Vagina (tissue), 2 donors: ENCODE measurements at regions not wholly inside any gene's neighbourhood (a gene's known extent, or its start where the extent isn't known, plus 50 kb on each side); places are given as distances from the start of the nearest gene placed in this dataset.
"Not testable (repeated sequence)": the region's sequence is repeated elsewhere in the genome, so short reads cannot be mapped to it uniquely, and the experiment has no call there.

Experiments used
- DNase-seq, 2 donors: peaks; one replicate each; pipeline ENCODE4 v3.0.0-alpha.2; 2017; ENCODE audit errors: extremely low spot score in 2 of 2
- H3K27ac ChIP-seq: fragments of 200-600 bp; sonication (generic); one replicate; pipeline ENCODE4 v1.5.1; 2019
- H3K27me3 ChIP-seq: fragments of 200-600 bp; sonication (generic); one replicate; pipeline ENCODE4 v1.5.1; 2019
- H3K36me3 ChIP-seq, 2 donors: fragments of 200-600 bp; sonication (generic); one replicate each; pipeline ENCODE4 v1.5.1; 2017 to 2019
- H3K4me1 ChIP-seq: fragments of 200-600 bp; sonication (generic); one replicate; pipeline ENCODE4 v1.5.1; 2019
- H3K4me3 ChIP-seq, 2 donors: fragments of 200-600 bp; sonication (generic); 1 replicate in 1 of 2; 2 replicates in 1 of 2; pipeline ENCODE4 v1.5.1; 2016 to 2019
- H3K9me3 ChIP-seq: fragments of 200-600 bp; sonication (generic); one replicate; pipeline ENCODE4 v1.5.1; 2019
- CTCF ChIP-seq, 3 experiments: fragments of 450-650 bp in 2 of 3; fragments of 200-600 bp in 1 of 3; sonication (generic) in 1 of 3; IDR thresholded peaks; one replicate each; pipeline ENCODE4 v1.5.1; 2017 to 2019; ENCODE audit warnings: antibody characterized with exemption in 3 of 3, mild to moderate bottlenecking in 2 of 3, moderate library complexity in 2 of 3
- POLR2A ChIP-seq, 2 donors: fragments of 450-650 bp; IDR thresholded peaks; one replicate each; pipeline ENCODE4 v1.6.1; 2017; ENCODE audit warnings: antibody characterized with exemption in 2 of 2, mild to moderate bottlenecking in 2 of 2, moderate library complexity in 2 of 2
- POLR2AphosphoS5 ChIP-seq, 2 donors: sonication (generic); formaldehyde crosslinking; IDR thresholded peaks; one replicate each; pipeline ENCODE4 v1.9.0; 2017; ENCODE audit warnings: antibody characterized with exemption in 2 of 2, mild to moderate bottlenecking in 2 of 2, low read depth in 1 of 2; ENCODE audit not compliant: insufficient read depth in 1 of 2
- intact Hi-C: fragments of 100-400 bp; cut with DNase I; formaldehyde crosslinking; loops from one replicate; pipeline ENCODE4 v1.15.1; 2023

GRCh38 chr11:97007283-97007682, 617.5 kb downstream of the JRKL start:
- intact Hi-C loops = no loop called here
- no peaks in the 10 kb centered on the region for H3K36me3 ChIP-seq
- TF ChIP-seq POLR2A (IDR thresholded peaks at IDR 0.05) (no peak), POLR2AphosphoS5 (IDR thresholded peaks at IDR 0.05; ENCODE audit: insufficient read depth in 1 of 2, low read depth in 1 of 2) (no peak), CTCF (IDR thresholded peaks at IDR 0.05) (no peak)

GRCh38 chr11:97009613-97010012, 619.8 kb downstream of the JRKL start:
- H3K4me1 ChIP-seq = no peaks in the 10 kb centered on the region
- intact Hi-C loops = no loop called here
- DNase-seq = no peak
- H3K36me3 ChIP-seq = no peaks in the 10 kb centered on the region
- H3K9me3 ChIP-seq = no peaks in the 10 kb centered on the region
- no peak overlapping the region for H3K4me3 ChIP-seq
- H3K27ac ChIP-seq = no peak overlapping the region
- TF ChIP-seq POLR2AphosphoS5 (IDR thresholded peaks at IDR 0.05; ENCODE audit: insufficient read depth in 1 of 2, low read depth in 1 of 2) (no peak), POLR2A (IDR thresholded peaks at IDR 0.05) (no peak), CTCF (IDR thresholded peaks at IDR 0.05) (no peak)
- H3K27me3 ChIP-seq = no peaks in the 10 kb centered on the region

More at GRCh38 chr11:97007283-97007682, 617.5 kb downstream of the JRKL start:
- H3K27me3 ChIP-seq = no peaks in the 10 kb centered on the region
- no peak overlapping the region for H3K27ac ChIP-seq
- H3K4me3 ChIP-seq = no peak overlapping the region
- no peaks in the 10 kb centered on the region for H3K4me1 ChIP-seq
- no peak for DNase-seq
- H3K9me3 ChIP-seq = no peaks in the 10 kb centered on the region

GRCh38 chr11:97010997-97011396, 621.2 kb downstream of the JRKL start:
- H3K9me3 ChIP-seq, H3K4me1 ChIP-seq, H3K36me3 ChIP-seq, intact Hi-C loops, DNase-seq, H3K27ac ChIP-seq, H3K27me3 ChIP-seq, H3K4me3 ChIP-seq: not testable (repeated sequence)

- intact Hi-C loops = no loop called here
These were observed 625.5 kb downstream of the JRKL start for GRCh38 chr11:97015327-97015726.

GRCh38 chr11:97019305-97019704, 629.5 kb downstream of the JRKL start:
- Histone ChIP-seq H3K36me3 (no peaks in the 10 kb centered on the region), H3K9me3 (no peaks in the 10 kb centered on the region), H3K4me3 (no peak overlapping the region), H3K27me3 (no peaks in the 10 kb centered on the region), H3K4me1 (no peaks in the 10 kb centered on the region), H3K27ac (no peak overlapping the region)
- no peak for DNase-seq
- no peak for TF ChIP-seq CTCF (IDR thresholded peaks at IDR 0.05)
- TF ChIP-seq POLR2AphosphoS5 (IDR thresholded peaks at IDR 0.05; ENCODE audit: insufficient read depth in 1 of 2, low read depth in 1 of 2) = no peak
- TF ChIP-seq POLR2A (IDR thresholded peaks at IDR 0.05) = no peak
- intact Hi-C loops = no loop called here

More at GRCh38 chr11:97015327-97015726, 625.5 kb downstream of the JRKL start:
- Histone ChIP-seq H3K27ac (no peak overlapping the region), H3K27me3 (no peaks in the 10 kb centered on the region), H3K4me3 (no peak overlapping the region), H3K9me3 (no peaks in the 10 kb centered on the region), H3K36me3 (no peaks in the 10 kb centered on the region), H3K4me1 (no peaks in the 10 kb centered on the region)
- no peak for DNase-seq
- no peak for TF ChIP-seq CTCF (IDR thresholded peaks at IDR 0.05)
- TF ChIP-seq POLR2AphosphoS5 (IDR thresholded peaks at IDR 0.05; ENCODE audit: insufficient read depth in 1 of 2, low read depth in 1 of 2) = no peak
- no peak for TF ChIP-seq POLR2A (IDR thresholded peaks at IDR 0.05)

GRCh38 chr11:97019754-97020153, 629.9 kb downstream of the JRKL start:
- H3K4me1 ChIP-seq = no peaks in the 10 kb centered on the region
- H3K27me3 ChIP-seq = no peaks in the 10 kb centered on the region
- no peak overlapping the region for H3K4me3 ChIP-seq
- no peaks in the 10 kb centered on the region for H3K9me3 ChIP-seq
- no peak for DNase-seq
- H3K27ac ChIP-seq = no peak overlapping the region
- no peaks in the 10 kb centered on the region for H3K36me3 ChIP-seq
- intact Hi-C loops = no loop called here
- no peak for TF ChIP-seq POLR2A (IDR thresholded peaks at IDR 0.05)
- no peak for TF ChIP-seq POLR2AphosphoS5 (IDR thresholded peaks at IDR 0.05; ENCODE audit: insufficient read depth in 1 of 2, low read depth in 1 of 2)
- no peak for TF ChIP-seq CTCF (IDR thresholded peaks at IDR 0.05)
